HG03135 (cell line): ENCODE measurements at regions not wholly inside any gene's neighbourhood (a gene's known extent, or its start where the extent isn't known, plus 50 kb on each side); places are given as distances from the start of the nearest gene placed in this dataset.
"Not testable (repeated sequence)": the region's sequence is repeated elsewhere in the genome, so short reads cannot be mapped to it uniquely, and the experiment has no call there.

Experiments
- ATAC-seq: cut with Tn5 transposase; IDR thresholded peaks from one replicate; pipeline ENCODE4 v1.9.1; 2021; ENCODE audit warnings: mild to moderate bottlenecking, moderate library complexity; ENCODE audit not compliant: unreplicated experiment

DNA sequence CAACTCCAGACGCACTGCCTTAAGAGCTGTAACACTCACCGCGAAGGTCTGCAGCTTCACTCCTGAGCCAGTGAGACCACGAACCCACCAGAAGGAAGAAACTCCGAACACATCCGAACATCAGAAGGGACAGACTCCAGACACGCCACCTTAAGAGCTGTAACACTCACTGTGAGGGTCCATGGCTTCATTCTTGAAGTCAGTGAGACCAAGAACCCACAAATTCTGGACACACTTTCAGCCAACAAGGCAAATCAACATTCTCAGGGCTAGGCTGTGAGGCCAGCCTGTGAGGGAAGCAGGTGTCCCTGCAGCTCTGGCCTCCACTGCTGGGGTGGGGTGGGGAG lies 275.3 kb downstream of the ADGRD1 start:
- ATAC-seq = not testable (repeated sequence)

DNA sequence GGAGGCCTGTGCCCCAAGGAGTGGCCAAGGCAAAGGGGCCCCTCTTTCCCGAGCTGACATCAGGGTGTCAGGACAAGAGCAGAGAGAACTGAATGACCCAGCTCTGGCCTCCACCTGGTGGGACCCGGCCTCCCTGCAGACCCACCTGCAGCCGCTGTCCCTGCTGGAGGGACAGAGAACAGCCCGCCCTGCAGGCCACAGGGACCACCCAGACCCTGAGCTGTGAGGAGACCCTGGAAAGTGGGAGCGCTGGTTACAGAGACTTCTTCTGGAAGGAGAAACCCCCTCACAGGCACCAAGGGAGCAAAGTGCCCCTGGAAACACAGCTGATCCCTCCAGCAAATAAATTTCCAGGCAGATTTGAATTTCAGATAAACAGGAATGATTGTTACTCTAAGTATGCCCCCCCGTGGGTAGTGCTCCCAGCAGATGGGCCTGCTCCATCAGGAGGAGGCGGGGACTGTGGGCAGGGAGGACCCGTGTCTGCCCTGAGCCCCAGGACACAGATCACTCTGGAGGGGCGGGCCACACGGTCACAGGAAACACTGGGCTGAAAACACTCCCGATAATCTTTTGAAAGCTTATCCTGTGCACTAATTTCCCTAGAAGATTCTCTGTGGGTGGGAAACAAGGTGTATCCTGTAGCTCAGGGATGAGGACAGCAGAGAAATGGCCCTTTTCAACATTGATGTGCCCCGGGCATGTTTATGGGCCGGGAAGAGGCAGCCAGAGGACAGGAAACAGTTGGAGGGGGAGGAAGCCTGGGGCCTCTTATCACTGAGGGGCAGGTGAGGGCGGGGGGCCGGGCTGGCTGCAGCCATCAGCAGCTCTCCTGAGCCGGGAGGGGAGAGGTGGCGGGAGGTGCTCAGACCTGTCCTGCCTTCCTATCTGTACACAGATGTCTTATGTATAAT lies 276.0 kb downstream of the ADGRD1 start:
- ATAC-seq = no peak

DNA sequence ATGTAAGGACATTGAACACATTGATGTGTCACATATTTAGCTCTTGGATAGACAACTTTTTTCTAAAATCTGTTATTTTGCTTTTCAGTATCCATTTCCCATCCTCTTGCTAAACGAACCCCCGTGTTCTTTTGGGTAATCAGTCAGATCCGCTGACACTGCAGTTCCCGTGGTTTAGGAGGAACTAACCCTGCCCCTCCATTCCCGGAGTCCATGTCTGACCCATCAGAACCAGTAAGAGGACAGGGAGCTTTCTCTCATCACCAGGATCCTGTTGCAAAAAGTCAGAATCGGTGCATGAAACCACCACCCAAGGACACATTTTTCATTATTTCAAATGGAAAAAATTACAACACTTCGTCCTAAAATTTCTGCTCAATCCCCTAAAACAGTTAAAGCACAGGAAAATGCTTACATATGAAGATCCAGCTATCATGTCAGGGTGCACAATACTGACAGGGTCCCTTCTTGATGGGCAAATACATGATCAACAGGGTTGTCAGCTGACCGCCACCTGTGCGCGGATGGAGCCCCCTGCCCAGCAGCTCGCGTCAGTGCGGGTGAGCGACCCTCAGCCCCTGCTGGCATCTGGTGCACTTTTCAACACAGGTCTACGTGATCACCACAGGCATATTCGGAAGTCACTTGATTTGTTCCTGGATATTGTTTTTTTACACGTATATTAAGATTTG lies 276.8 kb downstream of the ADGRD1 start:
- ATAC-seq = no peak

DNA sequence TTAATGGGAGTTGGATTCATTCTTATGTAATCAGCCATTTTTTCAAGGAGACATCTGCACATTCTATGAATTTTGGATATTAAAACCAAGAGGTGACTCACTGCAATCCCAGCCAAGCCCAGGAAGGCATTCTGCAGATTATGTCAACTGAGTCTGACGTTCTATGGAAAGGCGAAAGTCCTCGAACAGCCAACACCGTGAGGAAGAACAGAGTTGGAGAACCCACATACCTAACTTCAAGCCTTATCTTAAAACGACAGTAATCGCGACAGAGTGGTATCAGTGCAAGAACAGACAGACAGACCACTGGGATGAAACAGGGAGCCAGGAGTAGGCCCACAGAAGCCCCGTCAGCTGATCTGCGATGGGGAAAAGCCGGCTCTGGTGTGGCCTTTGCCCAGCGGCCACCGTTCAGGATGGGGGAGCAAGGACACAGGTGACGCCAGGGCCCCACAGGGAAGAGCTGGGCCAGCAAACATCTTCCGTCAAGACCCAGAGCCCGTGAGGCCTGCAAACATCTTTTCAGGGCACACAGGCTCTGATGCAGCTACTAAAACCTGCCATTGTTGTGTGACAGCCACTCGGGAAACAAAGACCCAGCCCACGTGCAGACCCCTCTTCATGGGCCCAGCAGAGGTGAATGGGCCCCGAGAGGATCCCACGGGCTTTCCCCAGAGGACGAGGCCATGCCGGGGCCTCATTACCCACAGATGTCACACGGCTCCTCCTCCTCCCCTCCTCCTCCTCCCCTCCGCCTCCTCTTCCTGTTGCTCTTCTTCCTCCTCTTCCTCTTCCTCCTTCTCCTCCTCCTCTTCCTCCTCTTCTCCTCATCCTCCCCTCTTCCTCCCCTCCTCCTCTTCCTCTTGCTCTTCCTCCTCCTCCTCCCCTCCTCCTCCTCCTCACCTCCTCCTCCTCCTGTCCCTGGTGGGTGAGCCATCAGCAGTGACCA lies 277.6 kb downstream of the ADGRD1 start:
- no peak for ATAC-seq

DNA sequence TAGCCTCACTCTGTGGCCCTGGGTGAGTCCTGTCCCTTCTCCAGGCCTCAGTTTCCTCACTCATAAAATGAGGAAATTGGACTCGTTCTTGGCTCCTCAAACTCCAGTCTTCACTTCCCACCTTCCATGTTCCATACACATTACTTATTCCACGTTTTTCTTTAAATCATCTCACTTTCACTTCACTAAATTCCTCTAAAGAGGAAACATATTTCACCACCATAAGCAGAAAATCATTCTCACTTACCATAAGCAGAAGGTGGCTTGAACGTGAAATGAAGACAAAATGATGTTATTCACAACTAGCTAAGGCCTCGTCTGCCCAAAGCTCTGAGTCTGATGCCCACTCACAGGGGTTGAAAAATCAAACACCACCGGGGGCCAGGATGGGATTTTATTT lies 278.3 kb downstream of the ADGRD1 start:
- ATAC-seq = no peak

DNA sequence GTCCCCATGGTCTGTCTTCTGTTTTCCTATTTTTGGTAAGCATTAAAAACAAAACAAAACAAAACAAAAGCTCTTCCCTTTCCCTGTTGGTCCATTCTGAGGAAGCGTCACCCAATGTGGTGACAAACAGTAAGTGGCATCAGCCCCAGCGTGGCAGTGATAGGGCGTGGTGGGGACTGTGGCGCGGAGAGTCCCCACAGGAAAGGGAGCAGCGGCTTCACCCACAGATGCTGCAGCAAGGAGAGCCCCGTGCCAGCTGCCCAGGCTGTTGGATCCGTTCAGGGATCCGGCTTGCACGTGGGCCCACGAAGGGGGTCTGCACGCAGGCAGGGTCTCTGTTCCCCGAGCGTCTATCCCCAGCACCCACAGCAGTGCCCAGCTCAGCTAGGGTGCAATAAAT lies 279.2 kb downstream of the ADGRD1 start:
- not testable (repeated sequence) for ATAC-seq

DNA sequence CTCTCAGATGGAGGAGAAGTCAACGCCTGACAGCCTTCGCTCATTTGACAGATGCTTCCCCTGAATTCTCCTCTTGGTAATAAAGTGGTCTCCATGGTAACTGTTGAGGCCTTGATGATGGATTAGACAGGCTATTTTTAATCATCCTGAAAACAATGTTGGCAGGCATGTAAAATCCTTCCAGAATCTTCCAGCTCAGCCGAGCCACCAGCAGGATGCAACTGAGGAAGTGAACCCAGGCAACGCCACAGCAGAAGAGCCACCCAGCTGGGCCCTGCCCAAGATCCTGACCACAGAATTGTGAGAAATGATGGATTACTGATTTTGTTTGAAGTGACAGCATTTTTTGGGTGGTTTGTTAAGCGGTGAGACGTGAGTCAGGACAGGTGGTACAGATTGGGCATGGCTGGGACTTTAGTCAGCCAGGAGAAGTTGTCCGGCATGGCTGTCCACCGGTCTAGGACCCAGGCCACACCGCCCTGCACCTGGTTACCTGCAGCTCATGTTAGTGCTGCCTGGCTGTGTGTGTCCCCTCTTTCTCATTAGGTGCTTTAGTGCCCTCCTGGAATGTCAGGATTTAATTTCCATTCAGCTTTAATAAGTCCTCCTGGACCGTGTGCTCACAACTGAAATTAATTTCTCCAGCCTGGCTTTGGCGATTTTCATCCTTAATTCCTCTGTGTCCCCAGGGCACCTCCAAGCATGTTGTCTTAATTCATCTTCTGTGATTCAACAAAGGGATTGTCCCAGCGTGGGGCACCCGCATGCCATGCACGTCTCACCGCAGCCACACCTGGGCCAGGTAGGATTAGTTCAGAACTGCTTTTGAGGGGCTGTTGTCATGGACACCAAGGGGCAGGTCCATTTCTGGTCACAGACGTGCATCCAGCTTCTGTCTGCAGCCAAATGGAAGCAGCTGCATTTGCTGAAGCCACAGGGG lies 280.4 kb downstream of the ADGRD1 start:
- not testable (repeated sequence) for ATAC-seq

DNA sequence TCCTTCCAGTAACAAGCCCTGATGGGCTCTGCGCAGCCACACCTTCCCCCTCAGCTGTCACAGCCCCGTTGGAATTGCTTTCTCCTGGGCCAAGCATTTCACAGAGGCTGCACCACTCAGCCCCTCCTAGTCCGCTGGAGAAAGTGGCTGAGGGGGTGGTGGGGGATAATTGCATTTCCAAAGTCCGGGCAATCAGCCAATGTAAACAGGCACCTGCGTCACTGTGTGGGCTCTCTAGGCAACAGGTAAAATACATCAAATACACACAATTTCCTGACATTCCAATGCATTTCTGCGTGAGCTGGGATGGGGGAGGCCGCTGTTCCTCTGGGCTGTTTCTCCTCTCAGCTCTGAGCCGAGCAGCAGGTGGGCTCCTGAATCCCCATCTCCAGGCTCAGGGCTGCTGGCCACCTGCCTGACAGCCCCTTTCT lies 281.1 kb downstream of the ADGRD1 start:
- not testable (repeated sequence) for ATAC-seq

DNA sequence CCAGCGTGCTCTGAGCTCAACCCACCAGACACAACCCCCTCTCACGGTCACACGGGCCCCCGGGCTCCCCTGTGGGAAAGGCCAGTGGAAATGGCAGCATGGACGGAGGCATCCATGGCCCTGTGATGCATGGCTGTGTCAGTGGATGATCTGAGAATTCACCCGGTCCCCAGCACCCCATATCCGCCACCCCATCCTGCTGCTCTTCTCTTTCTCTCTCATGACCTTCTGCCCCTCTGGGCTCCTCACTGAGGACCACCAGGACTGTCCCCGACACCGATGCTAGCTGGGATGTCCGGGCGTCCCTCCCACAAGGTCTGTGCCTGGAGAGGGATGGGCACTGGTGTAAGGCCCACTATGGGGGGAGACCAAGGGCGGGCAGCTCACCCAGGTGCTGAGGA lies 282.2 kb downstream of the ADGRD1 start:
- no peak for ATAC-seq

DNA sequence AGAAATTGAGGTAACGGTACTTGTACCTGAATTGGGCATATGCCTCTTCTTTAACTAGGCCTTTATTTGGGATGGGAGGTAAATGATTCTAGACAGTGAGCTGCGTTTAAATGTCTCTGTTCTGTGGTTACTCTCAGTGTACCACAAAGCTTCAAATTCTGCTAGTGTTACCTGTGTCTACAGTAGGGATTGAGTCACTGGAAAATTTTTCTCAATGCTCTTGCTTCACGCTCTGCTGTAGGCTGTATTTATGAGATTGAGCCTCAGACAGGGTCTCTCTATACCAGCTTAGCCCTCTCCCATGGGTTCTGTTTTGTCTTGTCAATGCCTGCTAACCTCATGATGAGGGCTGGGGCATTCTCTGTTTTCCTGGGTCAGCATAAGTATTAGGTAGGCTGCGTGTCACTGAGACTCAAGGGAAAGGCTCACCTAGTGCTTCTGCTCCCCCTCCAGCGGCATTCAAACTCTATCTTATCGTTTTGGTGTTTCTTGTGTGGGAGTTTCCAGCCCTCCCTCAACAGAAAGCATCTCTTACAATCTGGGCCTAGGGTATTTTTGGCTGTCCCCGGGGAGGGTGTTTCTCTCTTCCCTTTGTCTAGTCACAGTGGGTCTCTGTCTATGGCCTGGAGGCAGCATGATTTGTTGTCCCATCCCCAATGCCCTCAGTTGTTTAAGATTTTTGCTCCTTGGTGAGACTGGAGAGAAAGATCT lies 285.8 kb downstream of the ADGRD1 start:
- ATAC-seq = peak; percentile 68

DNA sequence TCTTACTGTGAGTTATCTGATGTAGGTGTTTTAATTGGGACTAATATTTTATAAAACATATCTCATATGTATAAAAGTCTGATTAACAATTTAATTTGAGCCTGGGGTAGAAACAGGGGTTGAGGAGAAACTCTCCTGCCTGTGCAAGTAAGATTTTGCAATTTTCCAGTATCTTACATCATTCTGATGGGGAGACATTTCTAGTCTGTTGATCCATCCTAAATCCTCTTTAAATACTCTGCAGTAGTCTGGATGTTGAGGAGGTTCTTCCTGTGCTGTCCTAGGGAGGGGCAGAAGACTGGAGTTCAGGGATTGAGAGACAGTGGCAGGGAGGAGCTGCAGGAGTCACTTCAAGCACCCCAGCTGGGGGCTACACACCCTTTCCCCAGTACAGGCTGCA lies 287.8 kb downstream of the ADGRD1 start:
- no peak for ATAC-seq

DNA sequence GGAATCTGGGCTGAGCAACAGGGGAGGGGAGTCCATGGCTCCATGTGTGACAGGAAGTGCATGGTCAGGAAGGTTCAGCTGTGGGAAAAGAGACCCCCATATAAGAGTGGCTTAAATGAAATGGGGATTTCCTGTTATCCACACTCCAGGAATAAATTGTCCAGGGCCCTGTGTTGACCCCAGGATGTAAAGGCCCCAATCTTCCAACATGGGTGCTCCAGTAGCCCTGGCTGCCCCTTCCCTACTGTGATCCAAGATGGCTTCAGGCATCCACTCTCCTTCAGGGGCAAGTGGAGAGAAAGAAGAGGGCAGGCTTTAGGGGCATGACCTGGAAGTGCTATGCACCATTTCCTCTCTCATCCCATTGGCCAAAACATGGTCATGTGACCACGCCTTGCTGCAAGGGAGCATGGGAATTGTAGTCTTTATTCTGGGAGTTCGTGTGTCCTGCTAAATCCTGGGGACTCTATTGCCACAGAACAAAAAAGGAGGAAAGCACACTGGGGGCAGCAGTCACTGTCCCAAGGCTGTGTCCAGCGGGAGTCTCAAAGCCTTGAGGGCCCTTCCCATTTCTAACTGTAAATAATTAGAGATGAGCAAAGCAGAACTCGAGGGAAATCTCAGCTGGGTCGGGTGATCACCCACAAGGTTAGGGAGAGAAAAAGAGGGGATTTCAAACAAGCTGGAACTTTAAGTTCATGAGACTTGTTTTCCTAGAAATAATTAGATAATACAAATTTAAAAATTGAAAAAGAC lies 289.2 kb downstream of the ADGRD1 start:
- ATAC-seq = no peak

DNA sequence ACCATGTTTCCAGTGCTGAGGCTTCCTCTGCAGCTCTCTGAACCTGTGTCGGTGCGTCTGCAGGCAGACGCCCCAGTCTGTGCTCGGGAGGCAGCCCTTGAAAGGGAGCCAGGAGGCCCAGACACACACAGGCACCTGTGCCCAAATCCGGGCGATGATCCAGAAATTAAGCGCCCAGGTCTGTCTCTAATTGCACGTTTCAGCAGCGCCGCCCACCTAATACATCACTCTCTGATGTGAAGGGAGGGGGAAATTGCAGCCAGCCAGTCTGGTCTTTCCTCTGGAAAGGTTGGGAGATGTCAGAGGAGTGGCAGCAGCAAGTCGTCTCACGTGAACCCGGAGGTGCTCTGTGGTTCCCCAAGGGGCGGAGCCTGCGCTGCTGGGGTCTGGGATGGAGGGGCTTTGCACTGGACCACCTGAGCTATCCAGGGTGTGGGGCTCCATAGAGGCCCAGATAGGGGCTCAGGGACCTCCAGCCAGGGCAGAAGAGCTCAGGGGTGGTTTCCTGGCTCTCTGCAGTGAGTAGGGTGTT lies 290.5 kb downstream of the ADGRD1 start:
- ATAC-seq = not testable (repeated sequence)

DNA sequence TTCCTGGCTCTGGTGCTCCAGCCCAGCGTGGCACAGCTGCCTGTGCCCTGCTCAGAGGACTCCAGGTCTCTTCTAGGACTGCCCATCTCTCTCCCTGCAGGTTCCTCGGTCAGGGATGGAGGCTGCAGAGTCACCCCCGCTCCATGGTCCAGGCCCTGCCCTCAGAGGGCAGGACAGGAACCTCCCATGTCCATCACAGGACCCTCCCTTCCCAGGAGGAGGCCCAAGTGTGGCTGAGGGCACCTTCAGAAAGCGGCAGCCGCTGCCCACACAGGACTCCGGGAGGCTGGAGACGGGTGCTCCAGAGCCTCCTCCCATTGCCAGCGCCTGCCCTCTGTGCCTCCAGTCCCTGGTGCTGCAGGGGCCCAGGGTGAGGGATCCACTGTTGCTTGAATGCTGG lies 291.5 kb downstream of the ADGRD1 start:
- not testable (repeated sequence) for ATAC-seq

DNA sequence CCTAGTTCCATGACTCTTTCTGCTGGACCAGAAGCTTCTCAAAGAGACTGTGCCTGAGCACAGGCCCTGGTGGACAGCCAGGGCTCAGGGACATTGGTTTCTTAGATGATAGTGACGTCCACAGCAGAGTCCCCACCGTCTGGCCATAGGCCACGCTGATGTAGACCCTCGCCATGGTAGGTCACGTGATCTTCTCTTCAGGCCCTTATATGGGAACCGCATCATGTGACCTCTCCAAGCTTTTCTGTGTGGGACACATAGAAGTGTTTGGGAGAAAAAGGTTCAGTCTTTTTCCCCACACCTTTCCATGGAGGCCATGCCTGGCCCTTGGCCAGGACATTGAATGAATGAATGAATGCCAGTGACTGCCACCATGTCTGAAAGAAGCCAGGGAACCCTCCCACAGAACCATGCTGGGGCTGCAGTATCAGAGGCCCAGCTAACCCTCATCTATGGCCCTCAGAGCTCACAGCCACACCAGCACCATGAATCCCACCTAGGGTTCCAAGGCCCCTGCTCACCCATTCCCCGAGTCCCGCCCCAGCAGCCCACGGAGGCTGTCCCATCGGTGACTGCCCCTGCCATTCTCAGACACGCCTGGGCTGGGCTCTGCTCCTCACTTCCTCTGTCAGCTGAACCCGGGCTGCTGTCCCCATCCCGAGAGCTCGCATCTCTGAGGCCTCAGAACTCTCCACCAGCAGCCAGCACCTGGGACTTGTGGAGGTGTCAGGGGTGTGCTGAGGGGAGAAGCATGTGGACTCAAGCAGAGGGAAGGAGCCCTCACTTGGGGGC lies 292.1 kb downstream of the ADGRD1 start:
- no peak for ATAC-seq

DNA sequence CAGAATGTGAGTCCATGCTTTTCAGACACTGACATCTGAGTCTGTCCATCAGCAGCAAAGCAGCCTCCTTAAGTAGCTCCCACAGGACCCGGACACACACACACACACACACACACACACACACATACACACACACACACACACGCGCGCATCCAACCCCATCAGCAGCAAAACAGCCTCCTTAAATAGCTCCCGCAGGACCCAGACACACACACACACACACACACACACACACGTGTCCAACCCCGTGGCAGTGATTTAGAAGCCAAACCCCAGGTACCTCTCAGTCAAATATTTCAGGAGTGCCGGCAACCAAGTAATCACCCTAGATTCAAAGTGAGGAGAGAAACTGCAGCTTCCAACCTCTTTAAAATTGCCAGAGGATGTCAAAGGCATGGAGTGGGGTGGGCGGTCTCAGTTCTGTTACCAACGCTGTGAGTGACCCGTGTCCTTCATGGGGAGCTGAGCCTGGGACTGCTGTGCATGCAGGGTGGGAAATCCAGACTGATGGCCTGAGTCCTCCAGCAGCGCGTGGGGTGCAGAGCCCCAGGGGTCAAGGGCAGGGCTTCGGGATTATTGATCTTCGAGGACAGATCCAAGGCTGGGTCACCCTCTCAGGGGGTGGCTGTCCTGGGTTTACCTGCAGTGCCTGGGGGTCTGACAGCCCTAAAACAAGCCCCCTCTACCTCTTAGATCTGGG lies 293.5 kb downstream of the ADGRD1 start:
- not testable (repeated sequence) for ATAC-seq

DNA sequence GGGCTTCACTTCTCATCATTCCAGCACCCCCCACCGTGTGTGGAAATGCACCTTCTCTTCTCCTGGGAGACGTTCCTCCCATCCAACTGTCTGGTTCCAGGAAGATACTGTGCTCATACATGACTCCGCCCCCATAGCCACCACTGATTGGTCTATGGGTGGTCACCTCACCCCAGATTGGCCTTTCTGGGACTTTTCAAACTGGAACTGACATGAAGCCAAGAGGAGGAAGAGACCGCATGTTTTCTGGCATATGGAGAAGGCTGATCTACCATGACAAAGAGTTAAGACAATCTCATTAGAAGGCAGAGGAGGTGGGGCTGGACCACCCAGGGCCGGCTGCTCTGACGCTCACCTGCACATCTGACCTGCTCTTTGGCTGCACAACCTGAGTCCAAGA lies 294.2 kb downstream of the ADGRD1 start:
- not testable (repeated sequence) for ATAC-seq
